ENCODE measurements at regions not wholly inside any gene's neighbourhood (a gene's known extent, or its start where the extent isn't known, plus 50 kb on each side); places are given as distances from the start of the nearest gene placed in this dataset.

GRCh38 chr18:30245766-30246455 is 796.6 kb downstream of the DSC3 start:
- Histone ChIP-seq H2AFZ (ENCODE audit: low read length) (no peak overlapping the region), H3K23ac (ENCODE audit: insufficient read length, low read depth, low read length) (no peak overlapping the region), H3K9ac (ENCODE audit: extremely low read depth, insufficient read length, low read length) (no peak overlapping the region), H3K27ac (ENCODE audit: insufficient read length, low read depth, low read length) (no peak overlapping the region), H4K8ac (replicated peaks; ENCODE audit: insufficient read length, low read depth, low read length) (no peak overlapping the region), H3K4me1 (ENCODE audit: insufficient read depth, low read length) (no peaks in the 10 kb centered on the region), H2BK15ac (ENCODE audit: low read depth, low read length) (no peak overlapping the region), H3K4ac (ENCODE audit: low read depth, low read length) (no peak overlapping the region), H3K18ac (ENCODE audit: insufficient read length, low read depth, low read length) (no peak overlapping the region), H3K9me3 (ENCODE audit: control insufficient read depth, low read depth, low read length) (no peaks in the 10 kb centered on the region), H3K14ac (ENCODE audit: insufficient read depth, low read length) (no peak overlapping the region), H3K79me1 (ENCODE audit: insufficient read depth, low read depth, low read length, poor library complexity, severe bottlenecking) (no peaks in the 10 kb centered on the region), H3K23me2 (ENCODE audit: insufficient read length, low read depth, low read length, poor library complexity, severe bottlenecking) (no peaks in the 10 kb centered on the region), H2BK20ac (ENCODE audit: low read depth, low read length, poor library complexity, severe bottlenecking) (no peak overlapping the region), H4K5ac (ENCODE audit: insufficient read length, low read depth, low read length) (no peak overlapping the region), H3K56ac (ENCODE audit: insufficient read length, low read depth, low read length) (no peak overlapping the region), H2BK5ac (ENCODE audit: insufficient read length, low read length) (no peak overlapping the region), H3K4me2 (ENCODE audit: insufficient read depth, insufficient read length, low read length) (no peak overlapping the region), H4K91ac (ENCODE audit: insufficient read length, low read depth, low read length) (no peak overlapping the region), H3K27me3 (ENCODE audit: insufficient read depth, low read length) (no peaks in the 10 kb centered on the region), H2BK12ac (ENCODE audit: insufficient read length, low read depth, low read length) (no peak overlapping the region), H2AK5ac (ENCODE audit: insufficient read length, low read length) (no peak overlapping the region), H4K20me1 (ENCODE audit: control insufficient read depth, insufficient read depth, insufficient read length) (no peaks in the 10 kb centered on the region), H2BK120ac (ENCODE audit: low read depth, low read length, poor library complexity, severe bottlenecking) (no peak overlapping the region), H3T11ph (ENCODE audit: low read length) (no peak overlapping the region), H3K79me2 (ENCODE audit: insufficient read depth, low read length) (no peaks in the 10 kb centered on the region)
- H3K27me3 Mint-ChIP-seq (ENCODE audit: low read depth) = no peaks in the 10 kb centered on the region
- no peak overlapping the region for H3K4me3 Mint-ChIP-seq
- peaks cover 3% of the 10 kb centered on the region in 2 experiments; a peak in 1 of 4 replicates for H3K4me1 Mint-ChIP-seq
- H3K9me3 Mint-ChIP-seq = no peaks in the 10 kb centered on the region; a peak in 1 of 5 replicates
- no peak for DNase-seq
- TF ChIP-seq CTCF (conservative IDR thresholded peaks at IDR 0.05) = no peak
- H3K27ac Mint-ChIP-seq = no peak overlapping the region; a peak in 1 of 7 replicates
- no CpG with 5 or more reads among the region's 3 CpGs for WGBS (ENCODE audit: extremely low coverage, insufficient read length, low lambda C conversion rate)
- H3K36me3 Mint-ChIP-seq (ENCODE audit: insufficient read depth in 1 of 3, low read depth in 3 of 3) = no peaks in the 10 kb centered on the region
